Psoas muscle (tissue), 7 donors: ENCODE measurements at regions not wholly inside any gene's neighbourhood (a gene's known extent, or its start where the extent isn't known, plus 50 kb on each side); places are given as distances from the start of the nearest gene placed in this dataset.
A peak's percentile ranks its signal among the peaks of the same experiment; 100 is the strongest.

Source experiments
- ATAC-seq, 4 donors: fragments of 200-7000 bp; cut with Tn5 transposase; one replicate each; pipeline ENCODE4 v1.9.1; 2020; ENCODE audit warnings: moderate library complexity in 3 of 4, mild to moderate bottlenecking in 2 of 4
- DNase-seq, 2 donors: peaks; one replicate each; pipeline ENCODE4 v3.0.0-alpha.2; 2020
- H3K27ac ChIP-seq: fragments of 200-600 bp; one replicate; pipeline ENCODE4 v1.8.0; 2022
- H3K27me3 ChIP-seq, 3 donors: fragments of 200-600 bp in 1 of 3; one replicate each; pipeline versions ENCODE4 v1.6.1 to v1.8.0; 2013 to 2022; ENCODE audit warnings: low read length in 2 of 3, mild to moderate bottlenecking in 2 of 3, moderate library complexity in 1 of 3; ENCODE audit not compliant: insufficient read depth in 3 of 3
- H3K36me3 ChIP-seq, 2 donors: fragments of 200-600 bp in 1 of 2; one replicate each; pipeline versions ENCODE4 v1.6.1 to v1.8.0; 2013 to 2022; ENCODE audit warnings: low read depth in 1 of 2, mild to moderate bottlenecking in 1 of 2, moderate library complexity in 1 of 2; ENCODE audit not compliant: insufficient read depth in 1 of 2
- H3K4me1 ChIP-seq: fragments of 200-600 bp; one replicate; pipeline ENCODE4 v1.8.0; 2022
- H3K4me3 ChIP-seq: fragments of 200-600 bp; one replicate; pipeline ENCODE4 v1.8.0; 2022; ENCODE audit warnings: mild to moderate bottlenecking
- H3K9me3 ChIP-seq: fragments of 200-600 bp; one replicate; pipeline ENCODE4 v1.8.0; 2022
- CTCF ChIP-seq: fragments of 200-600 bp; IDR thresholded peaks from one replicate; pipeline ENCODE4 v1.8.0; 2022; ENCODE audit warnings: antibody characterized with exemption
- WGBS, 3 donors: extraction: QIAGEN DNeasy Blood & Tissue Kit; methylation state at CpG; one replicate each; pipeline versions ENCODE4 v1.1.6 to v1.1.7; 2013; 5-methylcytosine and 5-hydroxymethylcytosine counted together
- intact Hi-C, 2 donors: fragments of 100-400 bp; cut with DNase I; formaldehyde crosslinking; loops; one replicate each; pipeline versions ENCODE4 v1.11.0 to v1.14.2; 2022
- donor health status: healthy with polysubstance abuse.
- donor health status: DM: no; HTN: no; CAD: no; lungs with moderate emphysema.
- donor health status: Bipolar disorder and iron deficiency.
- donor health status: healthy.
- donor health status: DM: yes; HTN: yes; CAD: no.
- donor health status: DM: no; HTN: no; CAD: no.
- donor health status: DM: yes; HTN: yes; CAD: no.

- no peak for TF ChIP-seq CTCF
- H3K27me3 ChIP-seq: no peaks in the 10 kb centered on the region
- H3K9me3 ChIP-seq: no peaks in the 10 kb centered on the region
- WGBS, 3 donors: 77 to 88% (median 88%) methylated on average over 9 of the region's 9 CpGs
- DNase-seq (no peak), ATAC-seq (no peak)
- intact Hi-C loops: no loop called here
- H3K4me3 ChIP-seq: no peak overlapping the region
- H3K4me1 ChIP-seq: no peaks in the 10 kb centered on the region
- no peaks in the 10 kb centered on the region for H3K36me3 ChIP-seq
- no peak overlapping the region for H3K27ac ChIP-seq
Measured at GRCh38 chr7:132733860-132734259, 157.6 kb upstream of the PLXNA4 start.

GRCh38 chr7:132732321-132732865 lies 156.1 kb upstream of the PLXNA4 start:
- intact Hi-C loops: no loop called here
- no peak overlapping the region for H3K4me3 ChIP-seq
- no peaks in the 10 kb centered on the region for H3K4me1 ChIP-seq
- ATAC-seq: no peak
- H3K27me3 ChIP-seq: no peaks in the 10 kb centered on the region
- no peak overlapping the region for H3K27ac ChIP-seq
- WGBS, 3 donors: 54 to 78% (median 64%) methylated on average over 8 of the region's 8 CpGs
- no peaks in the 10 kb centered on the region for H3K9me3 ChIP-seq
- DNase-seq: no peak
- TF ChIP-seq CTCF: no peak
- H3K36me3 ChIP-seq: no peaks in the 10 kb centered on the region

- no peaks in the 10 kb centered on the region for H3K9me3 ChIP-seq
- H3K27ac ChIP-seq: no peak overlapping the region
- intact Hi-C loops: no loop called here
- no peaks in the 10 kb centered on the region for H3K36me3 ChIP-seq
- ATAC-seq: no peak
- no peaks in the 10 kb centered on the region for H3K27me3 ChIP-seq
- TF ChIP-seq CTCF: no peak
- 94 to 98% (median 94%) methylated on average over 4 of the region's 4 CpGs for WGBS, 3 donors
- no peaks in the 10 kb centered on the region for H3K4me1 ChIP-seq
- no peak for DNase-seq
- H3K4me3 ChIP-seq: no peak overlapping the region
Measured at GRCh38 chr7:132730105-132730504, 153.8 kb upstream of the PLXNA4 start.

- intact Hi-C loops: no loop called here
- Histone ChIP-seq H3K36me3 (no peaks in the 10 kb centered on the region), H3K4me3 (no peak overlapping the region), H3K9me3 (no peaks in the 10 kb centered on the region), H3K27ac (no peak overlapping the region), H3K4me1 (no peaks in the 10 kb centered on the region), H3K27me3 (no peaks in the 10 kb centered on the region)
- 54 to 67% (median 63%) methylated on average over 4 of the region's 4 CpGs for WGBS, 3 donors
- ATAC-seq (peak in 1 of 4 donors; percentile 56), DNase-seq (no peak)
- no peak for TF ChIP-seq CTCF
Measured at GRCh38 chr7:132723506-132724081, 147.3 kb upstream of the PLXNA4 start.

GRCh38 chr7:132720835-132721234 lies 144.6 kb upstream of the PLXNA4 start:
- Histone ChIP-seq H3K36me3 (no peaks in the 10 kb centered on the region), H3K27me3 (no peaks in the 10 kb centered on the region), H3K4me1 (no peaks in the 10 kb centered on the region), H3K27ac (no peak overlapping the region), H3K4me3 (no peak overlapping the region), H3K9me3 (no peaks in the 10 kb centered on the region)
- no peak for TF ChIP-seq CTCF
- ATAC-seq (no peak), DNase-seq (no peak)
- intact Hi-C loops: no loop called here
- WGBS, 3 donors: 63 to 89% (median 78%) methylated on average over 5 of the region's 5 CpGs
